IMR-90 (cell line): ENCODE measurements at regions not wholly inside any gene's neighbourhood (a gene's known extent, or its start where the extent isn't known, plus 50 kb on each side); places are given as distances from the start of the nearest gene placed in this dataset.

Experiments used
- ATAC-seq: fragments of 200-7000 bp; cut with Tn5 transposase; 2 replicates; pipeline ENCODE4 v1.9.1; 2020; ENCODE audit warnings: low read depth, mild to moderate bottlenecking, moderate library complexity
- BruUV-seq: library from RNA; stranded (reverse); fragments of 400-500 nt; replicated peaks from 2 replicates; lab custom pipeline; 2021; lab: Mats Ljungman, UMichigan
- CTCF ChIA-PET: fragments of 300-600 bp; formaldehyde crosslinking; extraction: SDS; loops from one replicate; lab custom pipeline; 2021; ENCODE audit warnings: antibody characterized with exemption; lab: Yijun Ruan, JAX
- POLR2A ChIA-PET: fragments of 300-600 bp; sonication (Branson Sonifier 250); formaldehyde crosslinking; loops from one replicate; lab custom pipeline; 2022; ENCODE audit warnings: antibody characterized with exemption; ENCODE audit not compliant: unreplicated experiment; lab: Charles Lee
- DNase-seq: peaks from one replicate; pipeline ENCODE4 v3.0.0; 2013
- H2AFZ ChIP-seq: replicated peaks from 2 replicates; pipeline ENCODE3; 2013; ENCODE audit warnings: low read length, mild to moderate bottlenecking; ENCODE audit not compliant: poor library complexity
- H2AK5ac ChIP-seq: 2 replicates; pipeline ENCODE4 v1.6.1; 2013; ENCODE audit warnings: low read depth, low read length, inconsistent platforms
- H2AK9ac ChIP-seq: replicated peaks from 2 replicates; pipeline ENCODE3; 2013; ENCODE audit warnings: mild to moderate bottlenecking, low read depth, low read length, moderate library complexity; ENCODE audit not compliant: poor library complexity
- H2BK120ac ChIP-seq: 2 replicates; pipeline ENCODE4 v1.6.1; 2013; ENCODE audit warnings: low read depth, low read length, inconsistent platforms
- H2BK15ac ChIP-seq: 3 replicates; pipeline ENCODE4 v1.6.1; 2013; ENCODE audit warnings: low read depth, low read length, inconsistent platforms
- H2BK20ac ChIP-seq: 2 replicates; pipeline ENCODE4 v1.6.1; 2013; ENCODE audit warnings: low read depth, mild to moderate bottlenecking, inconsistent platforms, low read length, moderate library complexity
- H2BK5ac ChIP-seq: 2 replicates; pipeline ENCODE4 v1.6.1; 2013; ENCODE audit warnings: mild to moderate bottlenecking, low read depth, low read length, inconsistent platforms; ENCODE audit not compliant: poor library complexity, severe bottlenecking
- H3K14ac ChIP-seq: replicated peaks from 2 replicates; pipeline ENCODE4 v1.6.1; 2013; ENCODE audit warnings: low read depth, low read length, inconsistent platforms
- H3K18ac ChIP-seq: 2 replicates; pipeline ENCODE4 v1.6.1; 2013; ENCODE audit warnings: low read depth, low read length, control low read depth
- H3K23ac ChIP-seq: 2 replicates; pipeline ENCODE4 v1.6.1; 2013; ENCODE audit warnings: low read depth, low read length, inconsistent platforms
- H3K27ac ChIP-seq: 2 replicates; pipeline ENCODE4 v1.5.1; 2013; ENCODE audit warnings: mild to moderate bottlenecking, control low read depth, low read length; ENCODE audit not compliant: insufficient read depth
- H3K27me3 ChIP-seq: 2 replicates; pipeline ENCODE4 v1.6.1; 2013; ENCODE audit warnings: low read length; ENCODE audit not compliant: control insufficient read depth, insufficient read depth
- H3K36me3 ChIP-seq: 2 replicates; pipeline ENCODE4 v1.6.1; 2013; ENCODE audit warnings: low read length, mixed read lengths; ENCODE audit not compliant: control insufficient read depth, insufficient read depth
- H3K4ac ChIP-seq: 2 replicates; pipeline ENCODE4 v1.6.1; 2013; ENCODE audit warnings: low read depth, low read length, inconsistent platforms
- H3K4me1 ChIP-seq: 2 replicates; pipeline ENCODE4 v1.6.1; 2013; ENCODE audit warnings: low read length, mixed read lengths; ENCODE audit not compliant: control insufficient read depth, insufficient read depth
- H3K4me2 ChIP-seq: 2 replicates; pipeline ENCODE4 v1.6.1; 2013; ENCODE audit warnings: low read depth, mild to moderate bottlenecking, control low read depth, low read length, moderate library complexity
- H3K4me3 ChIP-seq: 2 replicates; pipeline ENCODE4 v1.5.1; 2013; ENCODE audit warnings: low read depth, mild to moderate bottlenecking, control low read depth, low read length, moderate library complexity; ENCODE audit not compliant: insufficient read depth
- H3K56ac ChIP-seq: 2 replicates; pipeline ENCODE4 v1.6.1; 2013; ENCODE audit warnings: low read length, inconsistent platforms; ENCODE audit not compliant: insufficient read depth; ENCODE audit errors: extremely low read depth
- H3K79me1 ChIP-seq, 2 experiments: 2 replicates each; pipeline ENCODE4 v1.6.1; 2013; ENCODE audit warnings: low read length in 2 of 2, inconsistent platforms in 1 of 2, low read depth in 1 of 2
- H3K9ac ChIP-seq: 2 replicates; pipeline ENCODE4 v1.6.1; 2013; ENCODE audit warnings: low read depth, low read length, control low read depth
- H3K9me1 ChIP-seq: 2 replicates; pipeline ENCODE4 v1.6.1; 2013; ENCODE audit warnings: low read length, inconsistent platforms; ENCODE audit not compliant: insufficient read depth
- H3K9me3 ChIP-seq: 2 replicates; pipeline ENCODE4 v1.6.1; 2013; ENCODE audit warnings: low read length; ENCODE audit not compliant: control insufficient read depth, insufficient read depth
- H4K20me1 ChIP-seq: 2 replicates; pipeline ENCODE4 v1.6.1; 2013; ENCODE audit warnings: low read length, inconsistent platforms; ENCODE audit not compliant: insufficient read depth
- H4K5ac ChIP-seq: 2 replicates; pipeline ENCODE4 v1.6.1; 2013; ENCODE audit warnings: mild to moderate bottlenecking, low read depth, low read length, control low read depth
- H4K8ac ChIP-seq, 2 experiments: 2 replicates each; pipeline ENCODE4 v1.6.1; 2013; ENCODE audit warnings: low read depth in 2 of 2, low read length in 2 of 2, control low read depth in 1 of 2, inconsistent platforms in 1 of 2
- H4K91ac ChIP-seq: 2 replicates; pipeline ENCODE4 v1.6.1; 2013; ENCODE audit warnings: low read depth, low read length, inconsistent platforms; ENCODE audit not compliant: insufficient read depth
- BHLHE40 ChIP-seq: fragments of 150-350 bp; IDR thresholded peaks from 2 replicates; pipeline ENCODE4 v1.6.1; 2016; ENCODE audit warnings: mild to moderate bottlenecking, low read depth, low read length
- CEBPB ChIP-seq: IDR thresholded peaks from 2 replicates; pipeline ENCODE4 v1.6.1; 2012; ENCODE audit warnings: low read depth, low read length, improper control_type of control experiment
- CHD1 ChIP-seq: IDR thresholded peaks from 2 replicates; pipeline ENCODE4 v1.6.1; 2012; ENCODE audit warnings: low read depth, low read length, improper control_type of control experiment
- ELK1 ChIP-seq: fragments of 150-350 bp; IDR thresholded peaks from 2 replicates; pipeline ENCODE4 v1.6.1; 2016; ENCODE audit warnings: low read depth, mild to moderate bottlenecking, low read length, moderate library complexity, borderline replicate concordance
- FOS ChIP-seq: fragments of 150-350 bp; IDR thresholded peaks from 2 replicates; pipeline ENCODE4 v1.6.1; 2016; ENCODE audit warnings: low read depth, low read length
- MAZ ChIP-seq: IDR thresholded peaks from 2 replicates; pipeline ENCODE4 v1.6.1; 2012; ENCODE audit warnings: low read depth, mild to moderate bottlenecking, low read length, improper control_type of control experiment, moderate library complexity, borderline replicate concordance
- MXI1 ChIP-seq: IDR thresholded peaks from 2 replicates; pipeline ENCODE4 v1.6.1; 2012; ENCODE audit warnings: low read depth, mild to moderate bottlenecking, low read length, moderate library complexity, borderline replicate concordance
- NFE2L2 ChIP-seq: fragments of 150-350 bp; IDR thresholded peaks from 2 replicates; pipeline ENCODE4 v1.6.1; 2016; ENCODE audit warnings: low read depth, mild to moderate bottlenecking, low read length
- RCOR1 ChIP-seq: IDR thresholded peaks from 2 replicates; pipeline ENCODE4 v1.6.1; 2012; ENCODE audit warnings: mild to moderate bottlenecking, low read length, improper control_type of control experiment; ENCODE audit not compliant: insufficient replicate concordance
- RFX5 ChIP-seq: IDR thresholded peaks from 2 replicates; pipeline ENCODE4 v1.8.0; 2012; ENCODE audit warnings: low read depth, mild to moderate bottlenecking, low read length, moderate library complexity
- SMC3 ChIP-seq: fragments of 150-350 bp; IDR thresholded peaks from 2 replicates; pipeline ENCODE4 v1.6.1; 2016; ENCODE audit warnings: low read depth, mild to moderate bottlenecking, antibody characterized with exemption, low read length, moderate library complexity
- WGBS, 2 experiments: methylation state at CpG; one replicate each; pipeline versions ENCODE4 v1.1.5 to v1.1.7; 2013; ENCODE audit warnings: missing lambda C conversion rate in 2 of 2; ENCODE audit not compliant: insufficient read length in 1 of 2; ENCODE audit errors: extremely low coverage in 2 of 2; 5-methylcytosine and 5-hydroxymethylcytosine counted together
- dilution Hi-C: fragments of 300-500 bp; cut with HindIII; formaldehyde crosslinking; loops from one replicate; pipeline ENCODE4 v1.14.3; 2018; ENCODE audit warnings: low sequenced_read_pairs; ENCODE audit not compliant: unreplicated experiment
- in situ Hi-C: fragments of 300-500 bp; cut with MboI; formaldehyde crosslinking; loops from 3 replicates; pipeline ENCODE4 v1.14.3; 2019; ENCODE audit warnings: low sequenced_read_pairs, inconsistent platforms, mixed read lengths
- intact Hi-C: fragments of 100-400 bp; cut with micrococcal nuclease; formaldehyde crosslinking; loops from 2 replicates; pipeline ENCODE4 v1.10.0; 2022
- TF ChIP-seq, protein P1 (sequence below): conservative IDR thresholded peaks from 2 replicates; pipeline ENCODE4 v1.5.1; 2012; ENCODE audit warnings: mild to moderate bottlenecking, low read depth, low read length, improper control_type of control experiment

DNA sequence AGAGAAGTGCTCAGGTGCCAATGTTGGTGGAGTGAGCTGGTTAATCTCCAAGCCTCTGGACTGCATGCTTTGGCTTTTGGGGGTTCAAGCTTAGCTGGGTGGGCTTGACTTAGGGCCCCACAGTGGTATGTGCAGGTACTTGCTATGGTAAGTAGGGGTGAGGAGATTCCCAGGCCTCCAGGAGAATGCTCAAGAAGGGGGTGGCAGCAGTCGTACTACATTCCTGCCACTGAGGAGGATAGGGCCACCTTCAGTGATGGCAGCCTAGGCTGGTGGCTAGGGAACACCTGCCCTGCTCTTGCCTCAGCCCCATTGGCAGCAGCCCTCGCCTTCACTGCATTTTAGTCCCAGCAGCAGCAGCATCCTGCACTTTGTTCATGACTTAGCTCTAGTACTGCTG lies 55.6 kb upstream of the MYL1 start:
- BruUV-seq: no TSS peak
- Histone ChIP-seq H2AFZ (no peak overlapping the region), H3K79me1 (no peaks in the 10 kb centered on the region), H4K91ac (no peak overlapping the region), H3K4me3 (no peak overlapping the region), H3K27me3 (no peaks in the 10 kb centered on the region), H3K4ac (no peak overlapping the region), H2AK5ac (no peak overlapping the region), H2AK9ac (no peak overlapping the region), H2BK120ac (no peak overlapping the region), H3K4me1 (no peaks in the 10 kb centered on the region), H3K27ac (no peak overlapping the region), H2BK5ac (no peak overlapping the region), H3K18ac (no peak overlapping the region), H3K14ac (no peak overlapping the region), H3K23ac (no peak overlapping the region), H4K5ac (no peak overlapping the region), H4K20me1 (no peaks in the 10 kb centered on the region), H3K56ac (no peak overlapping the region), H3K9me1 (no peaks in the 10 kb centered on the region), H3K36me3 (no peaks in the 10 kb centered on the region), H3K9me3 (peaks cover 10% of the 10 kb centered on the region), H4K8ac (no peak overlapping the region), H3K9ac (no peak overlapping the region), H2BK15ac (no peak overlapping the region), H2BK20ac (no peak overlapping the region), H3K4me2 (no peak overlapping the region)
- dilution Hi-C loops (no loop called here), in situ Hi-C loops (no loop called here), intact Hi-C loops (no loop called here)
- DNase-seq: no peak
- WGBS, 2 experiments: no CpG with 5 or more reads among the region's 2 CpGs
- TF ChIP-seq ELK1: no peak
- TF ChIP-seq CHD1: no peak
- TF ChIP-seq BHLHE40: no peak
- no peak for TF ChIP-seq MXI1
- TF ChIP-seq FOS: no peak
- no peak for TF ChIP-seq NFE2L2
- no peak for TF ChIP-seq SMC3
- TF ChIP-seq MAZ: no peak
- TF ChIP-seq RCOR1: no peak
- TF ChIP-seq CEBPB: no peak
- TF ChIP-seq, protein P1, sequence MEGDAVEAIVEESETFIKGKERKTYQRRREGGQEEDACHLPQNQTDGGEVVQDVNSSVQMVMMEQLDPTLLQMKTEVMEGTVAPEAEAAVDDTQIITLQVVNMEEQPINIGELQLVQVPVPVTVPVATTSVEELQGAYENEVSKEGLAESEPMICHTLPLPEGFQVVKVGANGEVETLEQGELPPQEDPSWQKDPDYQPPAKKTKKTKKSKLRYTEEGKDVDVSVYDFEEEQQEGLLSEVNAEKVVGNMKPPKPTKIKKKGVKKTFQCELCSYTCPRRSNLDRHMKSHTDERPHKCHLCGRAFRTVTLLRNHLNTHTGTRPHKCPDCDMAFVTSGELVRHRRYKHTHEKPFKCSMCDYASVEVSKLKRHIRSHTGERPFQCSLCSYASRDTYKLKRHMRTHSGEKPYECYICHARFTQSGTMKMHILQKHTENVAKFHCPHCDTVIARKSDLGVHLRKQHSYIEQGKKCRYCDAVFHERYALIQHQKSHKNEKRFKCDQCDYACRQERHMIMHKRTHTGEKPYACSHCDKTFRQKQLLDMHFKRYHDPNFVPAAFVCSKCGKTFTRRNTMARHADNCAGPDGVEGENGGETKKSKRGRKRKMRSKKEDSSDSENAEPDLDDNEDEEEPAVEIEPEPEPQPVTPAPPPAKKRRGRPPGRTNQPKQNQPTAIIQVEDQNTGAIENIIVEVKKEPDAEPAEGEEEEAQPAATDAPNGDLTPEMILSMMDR: no peak
- TF ChIP-seq RFX5: no peak
- ATAC-seq: no peak
- ChIA-PET POLR2A (no interaction called here), CTCF (no interaction called here)
